H9 (cell line): ENCODE measurements at regions not wholly inside any gene's neighbourhood (a gene's known extent, or its start where the extent isn't known, plus 50 kb on each side); places are given as distances from the start of the nearest gene placed in this dataset.

Experiments
- DNase-seq: peaks from one replicate; pipeline ENCODE4 v3.0.0-alpha.2; 2017
- H2AFZ ChIP-seq: one replicate; pipeline ENCODE4 v1.6.1; 2013; ENCODE audit warnings: mild to moderate bottlenecking, low read length, control low read depth, moderate library complexity
- H2AK5ac ChIP-seq: 2 replicates; pipeline ENCODE4 v1.6.1; 2013; ENCODE audit warnings: low read length, control low read depth, mixed read lengths; ENCODE audit not compliant: insufficient read length
- H2BK120ac ChIP-seq: one replicate; pipeline ENCODE4 v1.6.1; 2013; ENCODE audit warnings: low read depth, mild to moderate bottlenecking, low read length, control low read depth, inconsistent platforms; ENCODE audit not compliant: poor library complexity, severe bottlenecking
- H2BK12ac ChIP-seq: 2 replicates; pipeline ENCODE4 v1.6.1; 2013; ENCODE audit warnings: low read length, control low read depth, mixed read lengths, low read depth; ENCODE audit not compliant: insufficient read length
- H2BK15ac ChIP-seq: 2 replicates; pipeline ENCODE4 v1.6.1; 2013; ENCODE audit warnings: low read depth, low read length, control low read depth
- H2BK20ac ChIP-seq: one replicate; pipeline ENCODE4 v1.6.1; 2013; ENCODE audit warnings: low read depth, mild to moderate bottlenecking, low read length, control low read depth, inconsistent platforms; ENCODE audit not compliant: poor library complexity, severe bottlenecking
- H2BK5ac ChIP-seq: 2 replicates; pipeline ENCODE4 v1.6.1; 2013; ENCODE audit warnings: low read length, control low read depth, mixed read lengths; ENCODE audit not compliant: insufficient read length
- H3K14ac ChIP-seq: 2 replicates; pipeline ENCODE4 v1.6.1; 2013; ENCODE audit warnings: low read length, control low read depth; ENCODE audit not compliant: insufficient read depth
- H3K18ac ChIP-seq: 2 replicates; pipeline ENCODE4 v1.6.1; 2013; ENCODE audit warnings: low read depth, mild to moderate bottlenecking, mixed read lengths, low read length, control low read depth; ENCODE audit not compliant: insufficient read length
- H3K23ac ChIP-seq: 2 replicates; pipeline ENCODE4 v1.6.1; 2013; ENCODE audit warnings: low read length, control low read depth, mixed read lengths, low read depth; ENCODE audit not compliant: insufficient read length
- H3K23me2 ChIP-seq: 2 replicates; pipeline ENCODE4 v1.6.1; 2013; ENCODE audit warnings: low read depth, mild to moderate bottlenecking, mixed read lengths, low read length, control low read depth; ENCODE audit not compliant: insufficient read length, poor library complexity, severe bottlenecking
- H3K27ac ChIP-seq: 2 replicates; pipeline ENCODE4 v1.5.1; 2013; ENCODE audit warnings: low read length, control low read depth, mixed read lengths, low read depth; ENCODE audit not compliant: insufficient read length
- H3K27me3 ChIP-seq: 2 replicates; pipeline ENCODE4 v1.6.1; 2013; ENCODE audit warnings: low read length, control low read depth, inconsistent platforms; ENCODE audit not compliant: insufficient read depth
- H3K4ac ChIP-seq: 2 replicates; pipeline ENCODE4 v1.6.1; 2013; ENCODE audit warnings: low read depth, mild to moderate bottlenecking, control low read depth, inconsistent platforms, low read length, moderate library complexity
- H3K4me1 ChIP-seq: 2 replicates; pipeline ENCODE4 v1.6.1; 2013; ENCODE audit warnings: low read length, control low read depth, inconsistent platforms; ENCODE audit not compliant: insufficient read depth
- H3K4me2 ChIP-seq: 2 replicates; pipeline ENCODE4 v1.6.1; 2013; ENCODE audit warnings: low read length, control low read depth, mixed read lengths; ENCODE audit not compliant: insufficient read length, insufficient read depth
- H3K56ac ChIP-seq: 2 replicates; pipeline ENCODE4 v1.6.1; 2013; ENCODE audit warnings: low read depth, mild to moderate bottlenecking, mixed read lengths, low read length, control low read depth; ENCODE audit not compliant: insufficient read length
- H3K79me1 ChIP-seq: 2 replicates; pipeline ENCODE4 v1.6.1; 2013; ENCODE audit warnings: low read depth, mild to moderate bottlenecking, moderate library complexity, low read length, control low read depth, inconsistent platforms; ENCODE audit not compliant: insufficient read depth, poor library complexity, severe bottlenecking
- H3K79me2 ChIP-seq: 2 replicates; pipeline ENCODE4 v1.6.1; 2013; ENCODE audit warnings: low read length, control low read depth, inconsistent platforms; ENCODE audit not compliant: insufficient read depth
- H3K9ac ChIP-seq: 2 replicates; pipeline ENCODE4 v1.6.1; 2013; ENCODE audit warnings: low read length, control low read depth, mixed read lengths; ENCODE audit not compliant: insufficient read length; ENCODE audit errors: extremely low read depth
- H3K9me3 ChIP-seq: one replicate; pipeline ENCODE4 v1.6.1; 2013; ENCODE audit warnings: low read depth, low read length, inconsistent platforms; ENCODE audit not compliant: control insufficient read depth
- H3T11ph ChIP-seq: one replicate; pipeline ENCODE4 v1.6.1; 2013; ENCODE audit warnings: mild to moderate bottlenecking, low read length, control low read depth, inconsistent platforms
- H4K20me1 ChIP-seq: one replicate; pipeline ENCODE4 v1.6.1; 2013; ENCODE audit not compliant: control insufficient read depth, insufficient read length, insufficient read depth
- H4K5ac ChIP-seq: 2 replicates; pipeline ENCODE4 v1.6.1; 2013; ENCODE audit warnings: low read depth, mild to moderate bottlenecking, mixed read lengths, low read length, control low read depth; ENCODE audit not compliant: insufficient read length
- H4K8ac ChIP-seq: replicated peaks from 2 replicates; pipeline ENCODE4 v1.6.1; 2013; ENCODE audit warnings: low read length, control low read depth, mixed read lengths, low read depth; ENCODE audit not compliant: insufficient read length
- H4K91ac ChIP-seq: 2 replicates; pipeline ENCODE4 v1.6.1; 2013; ENCODE audit warnings: low read depth, mild to moderate bottlenecking, moderate library complexity, mixed read lengths, low read length, control low read depth; ENCODE audit not compliant: insufficient read length
- H3K27ac Mint-ChIP-seq, 3 experiments: 2 replicates in 2 of 3; 3 replicates in 1 of 3; pipeline ENCODE4 v1.8.0; 2020 to 2021; ENCODE audit warnings: mixed read lengths in 3 of 3, mild to moderate bottlenecking in 1 of 3, moderate library complexity in 1 of 3
- H3K27me3 Mint-ChIP-seq: 2 replicates; pipeline ENCODE4 v1.8.0; 2021; ENCODE audit warnings: low read depth, mild to moderate bottlenecking, moderate library complexity, mixed read lengths
- H3K36me3 Mint-ChIP-seq, 3 experiments: 2 replicates in 2 of 3; 3 replicates in 1 of 3; pipeline ENCODE4 v1.8.0; 2020 to 2021; ENCODE audit warnings: low read depth in 3 of 3, mixed read lengths in 3 of 3; ENCODE audit not compliant: insufficient read depth in 1 of 3
- H3K4me1 Mint-ChIP-seq, 2 experiments: 2 replicates each; pipeline ENCODE4 v1.8.0; 2020; ENCODE audit warnings: mixed read lengths in 2 of 2
- H3K4me3 Mint-ChIP-seq, 2 experiments: 2 replicates in 1 of 2; 3 replicates in 1 of 2; pipeline ENCODE4 v1.8.0; 2020 to 2021; ENCODE audit warnings: mild to moderate bottlenecking in 2 of 2, mixed read lengths in 2 of 2, moderate library complexity in 1 of 2
- H3K9me3 Mint-ChIP-seq, 2 experiments: 2 replicates in 1 of 2; 3 replicates in 1 of 2; pipeline ENCODE4 v1.8.0; 2020; ENCODE audit warnings: mild to moderate bottlenecking in 2 of 2, mixed read lengths in 2 of 2, moderate library complexity in 1 of 2
- CTCF ChIP-seq: fragments of 200-600 bp; sonication (generic); conservative IDR thresholded peaks from 3 replicates; pipeline ENCODE4 v1.8.0; 2021; ENCODE audit warnings: antibody characterized with exemption, mild to moderate bottlenecking
- WGBS: extraction: QIAGEN DNeasy Blood & Tissue Kit; methylation state at CpG from one replicate; pipeline ENCODE4 v1.1.7; 2013; ENCODE audit warnings: missing lambda C conversion rate, low lambda C conversion rate, mixed read lengths; ENCODE audit not compliant: insufficient read length; ENCODE audit errors: extremely low coverage; 5-methylcytosine and 5-hydroxymethylcytosine counted together

DNA sequence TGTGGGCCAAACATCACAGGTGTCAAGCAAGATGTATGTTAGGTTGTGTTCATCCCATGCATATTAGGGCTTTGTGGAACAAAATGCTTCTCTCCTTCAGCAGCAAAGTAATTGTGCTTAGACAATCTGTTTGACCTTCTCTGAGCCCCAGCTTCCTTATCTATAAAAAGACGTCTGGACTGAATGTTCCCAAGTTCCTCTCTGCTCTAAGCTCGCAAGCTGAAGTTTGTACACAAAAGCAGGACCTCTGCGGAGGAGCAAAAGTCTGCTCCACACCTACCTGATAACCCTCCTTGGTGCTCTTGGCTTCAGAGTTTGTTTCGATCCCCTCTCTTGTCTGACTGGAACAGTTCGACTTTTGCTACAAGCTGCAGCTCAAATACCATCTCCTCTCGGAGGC is 95.7 kb upstream of the UBL3 start:
- Mint-ChIP-seq H3K27ac (no peak overlapping the region), H3K4me1 (peaks cover 48 to 50% of the 10 kb centered on the region in 2 experiments), H3K27me3 (peaks cover 36% of the 10 kb centered on the region), H3K36me3 (peaks cover 0 to 4% (median 2%) of the 10 kb centered on the region in 3 experiments; a peak in 2 of 7 replicates), H3K9me3 (no peaks in the 10 kb centered on the region; a peak in 2 of 5 replicates), H3K4me3 (no peak overlapping the region)
- no peak overlapping the region for H3K56ac ChIP-seq
- no peak overlapping the region for H2BK120ac ChIP-seq
- no peak overlapping the region for H3T11ph ChIP-seq
- H2AFZ ChIP-seq, result no peak overlapping the region
- H2BK15ac ChIP-seq, result no peak overlapping the region
- no peak overlapping the region for H3K23ac ChIP-seq
- no peaks in the 10 kb centered on the region for H3K23me2 ChIP-seq
- no peak overlapping the region for H2BK20ac ChIP-seq
- peaks cover 16% of the 10 kb centered on the region for H3K4me1 ChIP-seq
- no peak overlapping the region for H3K18ac ChIP-seq
- no peak overlapping the region for H4K5ac ChIP-seq
- no peak overlapping the region for H2BK5ac ChIP-seq
- no peak for TF ChIP-seq CTCF
- no peak overlapping the region for H3K4ac ChIP-seq
- no peak overlapping the region for H3K14ac ChIP-seq
- no peak overlapping the region for H4K91ac ChIP-seq
- H3K9ac ChIP-seq, result no peak overlapping the region
- no peaks in the 10 kb centered on the region for H3K79me2 ChIP-seq
- H4K8ac ChIP-seq, result no peak overlapping the region
- H3K27ac ChIP-seq, result no peak overlapping the region
- no peaks in the 10 kb centered on the region for H3K9me3 ChIP-seq
- no peaks in the 10 kb centered on the region; the same call in 1 of the 2 replicates for H3K27me3 ChIP-seq
- no peak overlapping the region for H3K4me2 ChIP-seq
- no peaks in the 10 kb centered on the region for H3K79me1 ChIP-seq
- no peak for DNase-seq
- WGBS, result no CpG with 5 or more reads among the region's 6 CpGs
- H2BK12ac ChIP-seq, result no peak overlapping the region
- no peak overlapping the region for H2AK5ac ChIP-seq
- no peaks in the 10 kb centered on the region for H4K20me1 ChIP-seq
